Ammon's horn (tissue), 1 donor: ENCODE measurements at regions not wholly inside any gene's neighbourhood (a gene's known extent, or its start where the extent isn't known, plus 50 kb on each side); places are given as distances from the start of the nearest gene placed in this dataset.

Experiments used
- DNase-seq: peaks from one replicate; pipeline ENCODE4 v3.0.0-alpha.2; 2016; ENCODE audit warnings: low spot score

DNA sequence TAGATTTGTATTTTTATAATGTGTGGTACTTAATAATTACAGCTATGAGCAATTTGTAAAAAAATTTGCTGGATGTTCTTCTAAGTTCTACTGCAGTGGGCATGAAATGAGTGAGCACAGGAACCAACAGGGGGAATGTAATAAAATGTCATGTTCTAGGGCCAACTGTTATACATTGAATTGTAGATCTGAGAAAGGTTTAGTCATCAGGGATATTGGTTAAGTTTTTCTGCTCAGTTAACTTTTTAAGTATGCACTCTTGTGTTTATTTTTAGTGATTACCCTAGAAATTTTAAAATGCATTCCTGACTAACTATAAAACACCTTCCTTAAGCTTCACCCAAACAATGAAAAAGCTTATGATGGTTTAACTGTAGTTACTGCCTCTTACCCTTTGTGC is 101.8 kb downstream of the CAND1 start:
- no peak for DNase-seq

DNA sequence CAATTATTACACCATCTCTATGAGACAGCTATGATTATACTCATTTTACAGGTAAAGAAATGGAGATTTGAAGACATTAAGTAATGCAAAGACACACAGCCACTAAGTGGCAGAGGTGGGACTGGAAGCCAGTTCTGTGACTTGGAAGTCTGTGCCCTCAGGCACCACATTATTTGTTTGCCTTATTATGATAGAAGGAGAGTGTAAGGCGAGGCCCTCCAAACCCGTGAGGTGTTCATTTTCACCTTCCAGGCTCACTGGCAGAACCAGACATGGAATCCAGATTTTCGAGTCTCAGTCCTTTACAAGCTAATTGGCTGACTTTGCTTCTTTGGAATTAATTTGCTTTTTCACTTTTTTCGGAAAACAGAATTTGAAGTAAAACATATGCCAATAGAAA is 107.9 kb downstream of the CAND1 start:
- no peak for DNase-seq

- no peak for DNase-seq
Observed at GRCh38 chr12:67377541-67377940, 108.4 kb downstream of the CAND1 start.

DNA sequence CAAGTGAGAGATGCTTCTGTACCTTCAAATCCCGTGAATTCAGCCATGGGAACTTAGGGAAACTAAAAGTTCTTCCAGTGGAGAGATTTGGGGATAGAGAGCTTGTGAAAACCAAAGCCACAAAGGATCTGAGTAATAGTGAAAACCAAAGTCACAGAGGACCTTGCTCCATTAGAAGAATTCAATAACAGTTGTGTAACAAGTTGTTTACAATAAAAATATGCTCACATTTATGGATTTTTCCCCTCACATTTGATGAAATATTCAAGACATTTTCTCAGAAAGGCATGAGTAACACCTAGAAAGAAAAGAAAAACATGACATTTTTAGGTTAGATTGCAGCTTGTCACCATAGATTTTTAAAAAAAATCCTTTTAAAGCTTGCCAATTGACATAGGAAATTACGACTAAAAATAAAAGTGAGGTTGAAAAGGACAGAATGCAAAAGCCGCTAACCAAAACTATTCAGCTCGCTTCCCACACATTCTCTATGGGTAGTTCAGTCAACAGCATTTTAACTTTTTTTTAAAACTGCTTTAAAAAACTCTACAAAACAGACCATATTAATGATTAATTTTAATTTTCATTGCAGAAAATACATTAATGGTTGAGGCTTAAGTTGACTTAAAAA is 113.2 kb downstream of the CAND1 start:
- DNase-seq: no peak

DNA sequence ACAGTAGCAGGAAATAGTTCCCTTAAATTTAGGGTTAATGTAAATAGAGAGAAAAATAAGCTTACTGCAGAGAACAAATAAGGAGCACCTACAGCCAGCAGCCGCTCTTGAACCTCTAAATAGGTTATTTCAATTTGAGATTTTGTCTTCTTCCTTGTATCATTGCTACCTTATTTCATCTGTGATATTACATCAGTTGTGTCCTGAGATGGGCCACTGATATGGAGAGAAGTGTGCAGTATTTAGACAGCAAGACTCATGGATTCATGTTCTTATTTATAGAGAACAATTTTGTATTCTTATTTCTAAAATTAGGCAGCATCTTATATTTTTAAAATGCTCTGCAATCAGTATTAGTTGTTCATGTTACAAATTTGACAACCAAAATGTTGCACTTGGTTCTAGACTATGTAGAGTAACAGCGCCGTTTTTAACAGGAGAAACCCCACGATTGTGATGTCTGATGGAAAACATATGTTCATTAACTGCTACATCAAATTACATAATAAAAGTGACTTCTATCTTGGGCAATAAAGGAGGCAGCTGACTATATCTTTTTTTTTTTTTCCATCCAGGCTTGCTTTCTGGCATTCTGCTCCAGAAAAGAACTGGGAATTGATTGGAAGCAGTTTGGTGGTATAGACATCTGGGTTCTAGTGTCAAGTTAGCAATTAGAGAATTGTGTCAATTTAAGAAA is 117.9 kb downstream of the CAND1 start:
- no peak for DNase-seq

- DNase-seq: no peak
Observed at GRCh38 chr12:67388331-67389138, 119.4 kb downstream of the CAND1 start.

GRCh38 chr12:67390273-67390672 is 121.1 kb downstream of the CAND1 start:
- DNase-seq: no peak

DNA sequence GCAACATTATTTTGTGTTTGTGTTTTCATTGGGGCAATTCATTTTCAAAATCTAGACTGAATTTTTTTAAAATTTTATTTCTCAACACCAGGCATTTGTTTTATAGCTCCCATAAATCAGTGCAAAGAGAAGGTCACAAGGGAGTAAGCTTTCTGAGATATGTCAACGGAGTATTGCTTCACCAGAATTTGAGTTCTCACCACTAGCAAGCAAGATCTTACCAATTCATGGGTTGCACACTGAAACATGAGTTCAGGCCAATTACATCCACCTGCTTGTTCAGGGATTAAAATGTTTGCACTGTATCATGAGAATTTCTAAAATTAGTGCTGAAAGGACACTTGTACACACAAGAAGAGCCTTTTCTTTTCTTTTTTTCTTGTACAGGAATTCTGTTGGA is 121.9 kb downstream of the CAND1 start:
- no peak for DNase-seq

DNA sequence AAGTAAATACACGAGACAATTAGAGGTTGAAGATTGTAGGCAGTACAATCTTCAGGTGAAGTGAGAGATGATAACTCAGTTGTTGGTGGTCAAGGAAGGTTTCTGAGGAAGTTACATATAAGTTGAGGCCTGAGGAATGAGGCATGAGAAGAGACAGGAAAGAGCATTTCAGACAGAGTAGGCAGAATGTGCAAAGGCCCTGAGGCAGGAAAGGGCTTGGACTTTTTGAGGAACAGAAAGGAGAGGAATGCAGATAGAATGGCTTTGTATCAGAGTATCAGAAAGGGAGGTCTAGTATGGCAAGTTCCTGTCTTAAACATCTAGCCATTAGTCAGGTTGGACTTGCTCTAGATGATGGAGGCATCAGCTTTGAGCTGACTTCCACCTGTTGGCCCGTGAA is 122.5 kb downstream of the CAND1 start:
- DNase-seq: no peak

DNA sequence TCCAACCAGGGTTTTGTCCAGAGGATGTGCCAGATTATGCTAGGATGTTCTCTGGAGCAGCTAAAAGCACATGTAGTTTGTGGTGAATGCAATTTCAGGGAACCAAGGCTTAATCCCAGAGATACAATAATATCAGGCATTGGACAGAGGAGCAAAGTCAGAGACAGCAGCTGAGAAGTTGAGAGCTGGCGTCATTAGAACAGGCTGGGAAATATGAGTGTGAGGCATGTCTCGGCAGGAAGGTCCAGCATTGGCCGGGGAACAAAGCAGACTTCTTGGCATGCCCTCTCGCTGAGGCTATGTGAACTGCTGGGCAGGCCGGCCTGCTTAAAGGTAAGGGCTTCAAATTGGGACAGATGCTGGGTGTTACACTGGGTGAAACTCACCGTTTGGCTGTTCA is 125.4 kb downstream of the CAND1 start:
- peak; percentile 59 for DNase-seq

- no peak for DNase-seq
Observed at GRCh38 chr12:67400742-67401141, 131.6 kb downstream of the CAND1 start.

DNA sequence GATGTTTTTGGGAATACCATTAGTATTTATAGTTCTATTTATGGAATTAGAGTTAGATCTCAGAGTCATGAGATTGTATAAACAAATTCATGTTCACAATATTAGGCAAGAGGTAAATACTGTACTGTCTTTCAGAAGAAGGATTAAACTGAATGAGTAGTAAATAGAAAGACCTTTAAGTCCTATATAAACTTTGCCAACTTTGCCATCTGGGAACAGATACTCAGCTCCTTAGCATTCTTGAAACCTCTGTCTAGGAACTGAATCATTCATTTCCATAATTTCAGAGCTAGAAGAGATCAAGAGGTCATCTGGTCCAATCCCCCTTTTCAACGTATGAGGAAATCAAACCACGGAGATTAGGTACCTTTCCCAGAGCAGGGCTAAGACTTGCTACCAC is 141.1 kb downstream of the CAND1 start:
- no peak for DNase-seq

DNA sequence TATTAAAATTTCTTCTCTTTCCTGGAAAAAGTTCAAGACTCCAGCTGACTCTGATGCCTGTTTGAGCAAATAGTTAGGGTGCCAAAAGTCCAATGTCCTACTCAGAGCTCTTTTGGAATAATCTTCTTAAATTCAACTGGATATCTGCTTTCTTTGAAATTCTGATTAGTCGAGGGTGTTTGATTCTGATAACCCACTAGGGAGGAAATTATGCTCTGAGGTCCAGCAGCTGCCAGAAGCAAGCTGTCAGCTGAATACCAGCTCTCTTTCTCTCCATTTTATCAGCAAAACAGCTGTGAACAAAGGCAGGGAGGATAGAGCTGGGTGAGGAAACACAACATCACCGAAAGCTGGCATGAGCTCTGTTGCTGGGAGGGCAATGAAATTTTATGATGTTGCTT is 141.5 kb downstream of the CAND1 start:
- no peak for DNase-seq

- DNase-seq: no peak
Observed at GRCh38 chr12:67411562-67411961, 142.4 kb downstream of the CAND1 start.

DNA sequence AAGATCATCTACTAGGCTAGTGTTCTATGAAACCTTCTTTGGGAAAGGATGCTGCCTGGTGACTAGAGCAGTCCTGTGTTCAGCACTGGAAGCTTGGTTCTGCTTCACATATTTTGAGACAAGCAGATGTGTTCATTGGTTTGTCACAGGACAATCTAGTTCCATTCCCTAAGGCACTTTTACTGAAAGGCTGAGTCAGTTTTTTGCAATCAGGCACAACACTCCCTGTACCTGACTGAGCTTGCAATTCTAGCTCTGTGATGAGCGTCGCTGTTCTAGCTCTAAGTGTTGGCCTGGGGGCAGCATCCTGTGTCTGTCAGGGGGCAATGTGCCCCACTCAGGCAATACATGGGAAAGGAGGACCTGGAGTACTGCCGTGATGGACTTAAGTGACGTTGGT is 144.4 kb downstream of the CAND1 start:
- DNase-seq: no peak

GRCh38 chr12:67414011-67414715 is 145.0 kb downstream of the CAND1 start:
- DNase-seq: no peak

- peak; percentile 72 for DNase-seq
Observed at GRCh38 chr12:67415473-67415872, 146.3 kb downstream of the CAND1 start.

DNA sequence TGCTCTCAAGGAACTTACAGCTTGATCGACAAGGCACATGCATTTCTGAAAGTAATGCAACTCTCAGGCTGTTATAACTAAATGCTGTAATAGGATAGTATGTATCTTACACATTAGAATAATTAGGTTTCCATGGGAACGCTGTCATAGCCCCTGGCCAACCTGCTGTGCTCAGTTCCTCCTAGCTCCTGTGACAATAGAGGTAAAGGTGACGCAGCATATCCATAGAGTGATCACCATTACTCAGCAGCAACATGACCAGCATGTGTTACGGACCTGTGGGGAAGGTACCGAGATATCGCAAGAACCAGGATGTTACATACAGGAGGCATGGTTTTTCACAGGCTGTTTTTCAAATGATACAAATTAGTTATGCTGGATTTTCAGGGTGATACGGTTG is 150.7 kb downstream of the CAND1 start:
- no peak for DNase-seq

DNA sequence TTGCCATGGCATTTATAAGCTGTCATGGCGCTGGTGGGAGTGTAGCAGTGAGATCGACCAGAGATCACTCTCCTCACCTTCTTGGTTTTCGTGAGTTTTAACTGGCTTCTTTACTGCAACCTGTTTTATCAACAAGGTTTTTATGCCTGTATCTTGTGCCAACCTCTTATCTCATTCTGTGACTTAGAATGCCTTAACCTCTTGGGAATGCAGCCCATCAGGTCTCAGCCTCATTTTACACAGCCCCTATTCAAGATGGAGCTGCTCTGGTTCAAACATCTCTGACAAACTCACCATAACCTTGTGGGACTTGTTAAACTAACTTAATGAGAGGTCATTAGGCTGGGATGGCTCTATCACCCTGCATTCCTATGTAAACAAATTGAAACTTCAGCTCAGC is 151.3 kb downstream of the CAND1 start:
- DNase-seq: no peak

GRCh38 chr12:67422081-67422480 is 152.9 kb downstream of the CAND1 start:
- DNase-seq: no peak

GRCh38 chr12:67424784-67425183 is 155.6 kb downstream of the CAND1 start:
- no peak for DNase-seq

DNA sequence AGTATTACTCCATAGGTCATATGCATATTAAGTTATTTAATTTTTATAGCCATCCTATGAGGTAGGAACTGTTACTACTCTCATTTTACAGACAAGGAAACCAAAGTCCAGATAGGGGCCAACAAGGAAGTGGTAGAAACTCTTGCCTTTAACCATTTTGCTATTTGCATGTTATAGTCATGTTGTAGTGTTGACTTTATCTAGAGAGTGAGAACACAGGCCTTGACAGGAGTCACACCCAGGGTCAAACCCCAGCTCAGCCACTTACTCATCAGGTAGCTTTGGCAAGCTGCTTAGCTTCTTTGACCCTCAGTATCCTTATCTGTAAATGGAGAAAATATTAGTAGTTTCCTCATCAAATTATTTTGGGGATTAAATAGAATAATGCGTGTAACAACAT is 156.2 kb downstream of the CAND1 start:
- no peak for DNase-seq

DNA sequence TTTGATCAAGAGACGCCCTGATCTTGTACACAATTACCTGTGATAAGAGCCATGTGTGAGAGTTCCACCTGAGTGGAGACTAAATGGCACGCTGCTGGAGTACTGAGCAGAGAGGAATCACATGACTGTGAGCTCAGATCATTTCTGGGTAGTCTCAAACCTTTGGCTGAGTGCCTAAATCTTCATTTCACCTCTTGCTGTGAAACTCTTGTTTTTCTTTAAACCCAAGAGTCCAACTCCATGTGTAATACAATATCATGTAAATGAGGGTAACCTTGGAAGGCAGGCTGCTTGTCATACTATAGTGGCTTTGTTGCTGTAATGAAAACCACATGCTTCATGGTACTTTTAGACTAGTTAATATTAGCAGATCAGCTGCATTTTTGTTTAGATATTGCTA is 156.9 kb downstream of the CAND1 start:
- no peak for DNase-seq
